ENCODE measurements at regions not wholly inside any gene's neighbourhood (a gene's known extent, or its start where the extent isn't known, plus 50 kb on each side); places are given as distances from the start of the nearest gene placed in this dataset.

DNA sequence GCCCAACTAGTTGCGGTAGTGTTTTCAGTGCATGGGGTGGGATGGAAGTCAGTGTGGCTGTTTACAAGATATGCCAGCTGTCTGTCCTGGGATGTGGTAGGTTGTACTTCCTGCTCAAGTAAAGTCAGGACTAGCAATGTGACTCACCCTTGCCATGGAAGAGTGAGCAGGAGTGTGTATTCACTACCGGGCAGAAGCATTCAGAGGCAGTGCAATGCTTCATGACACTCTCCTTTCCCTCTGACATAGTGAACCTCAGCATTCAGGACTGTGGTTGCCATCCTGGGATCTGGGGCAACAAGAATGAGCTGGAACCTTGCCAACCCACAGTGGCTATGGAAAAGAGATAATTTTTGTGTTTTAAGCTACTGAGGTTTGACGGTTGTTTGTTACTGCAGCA is 68.9 kb downstream of the BOD1 start:
- no peaks in the 10 kb centered on the region for H3K36me3 ChIP-seq (replicated peaks in 1 of 2; ENCODE audit: control insufficient read depth in 1 of 2, insufficient read depth in 2 of 2, low read length in 1 of 2)
- no peak overlapping the region for H3K9ac ChIP-seq
- WGBS (ENCODE audit: low lambda C conversion rate): 100% methylated on average over 1 of the region's 3 CpGs
- ChIA-PET POLR2A (no interaction called here), CTCF (interaction anchor here (1.0 to 3.0 kb wide), 2 partner anchors 25 to 96 kb away, joined by 3 to 7 read pairs; no protein-coding TSS in a partner anchor)
- peaks cover 7% of the 10 kb centered on the region; the same call in 1 of the 2 replicates for H3K27me3 ChIP-seq (ENCODE audit: insufficient read depth)
- no peaks in the 10 kb centered on the region for H4K20me1 ChIP-seq (ENCODE audit: insufficient read depth)
- TF ChIP-seq YY1 (IDR thresholded peaks at IDR 0.05; ENCODE audit: low read depth) (no peak), TCF12 (IDR thresholded peaks at IDR 0.05) (no peak), JUND (IDR thresholded peaks at IDR 0.05) (no peak), CHD2 (IDR thresholded peaks at IDR 0.05; ENCODE audit: low read length, partially characterized antibody) (no peak), TEAD4 (IDR thresholded peaks at IDR 0.05; ENCODE audit: borderline replicate concordance, insufficient read depth) (no peak), RXRA (IDR thresholded peaks at IDR 0.05; ENCODE audit: borderline replicate concordance, low read depth) (no peak), ELF1 (IDR thresholded peaks at IDR 0.05) (no peak), SMC3 (IDR thresholded peaks at IDR 0.05; ENCODE audit: low read depth, low read length) (no peak), EP300 (IDR thresholded peaks at IDR 0.05; ENCODE audit: borderline replicate concordance in 1 of 2, low read depth in 1 of 2, low read length in 1 of 2) (no peak), MXI1 (IDR thresholded peaks at IDR 0.05; ENCODE audit: low read depth, low read length) (no peak), POLR2AphosphoS5 (IDR thresholded peaks at IDR 0.05; ENCODE audit: low read depth, low read length) (no peak), RFX5 (IDR thresholded peaks at IDR 0.05; ENCODE audit: low read length) (no peak)
- TF ChIP-seq, protein P1, sequence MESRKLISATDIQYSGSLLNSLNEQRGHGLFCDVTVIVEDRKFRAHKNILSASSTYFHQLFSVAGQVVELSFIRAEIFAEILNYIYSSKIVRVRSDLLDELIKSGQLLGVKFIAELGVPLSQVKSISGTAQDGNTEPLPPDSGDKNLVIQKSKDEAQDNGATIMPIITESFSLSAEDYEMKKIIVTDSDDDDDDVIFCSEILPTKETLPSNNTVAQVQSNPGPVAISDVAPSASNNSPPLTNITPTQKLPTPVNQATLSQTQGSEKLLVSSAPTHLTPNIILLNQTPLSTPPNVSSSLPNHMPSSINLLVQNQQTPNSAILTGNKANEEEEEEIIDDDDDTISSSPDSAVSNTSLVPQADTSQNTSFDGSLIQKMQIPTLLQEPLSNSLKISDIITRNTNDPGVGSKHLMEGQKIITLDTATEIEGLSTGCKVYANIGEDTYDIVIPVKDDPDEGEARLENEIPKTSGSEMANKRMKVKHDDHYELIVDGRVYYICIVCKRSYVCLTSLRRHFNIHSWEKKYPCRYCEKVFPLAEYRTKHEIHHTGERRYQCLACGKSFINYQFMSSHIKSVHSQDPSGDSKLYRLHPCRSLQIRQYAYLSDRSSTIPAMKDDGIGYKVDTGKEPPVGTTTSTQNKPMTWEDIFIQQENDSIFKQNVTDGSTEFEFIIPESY (IDR thresholded peaks at IDR 0.05; ENCODE audit: borderline replicate concordance, low read depth): no peak
- TF ChIP-seq, protein P2, sequence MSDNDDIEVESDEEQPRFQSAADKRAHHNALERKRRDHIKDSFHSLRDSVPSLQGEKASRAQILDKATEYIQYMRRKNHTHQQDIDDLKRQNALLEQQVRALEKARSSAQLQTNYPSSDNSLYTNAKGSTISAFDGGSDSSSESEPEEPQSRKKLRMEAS (IDR thresholded peaks at IDR 0.05; ENCODE audit: low read depth): no peak
- TF ChIP-seq, protein P3, sequence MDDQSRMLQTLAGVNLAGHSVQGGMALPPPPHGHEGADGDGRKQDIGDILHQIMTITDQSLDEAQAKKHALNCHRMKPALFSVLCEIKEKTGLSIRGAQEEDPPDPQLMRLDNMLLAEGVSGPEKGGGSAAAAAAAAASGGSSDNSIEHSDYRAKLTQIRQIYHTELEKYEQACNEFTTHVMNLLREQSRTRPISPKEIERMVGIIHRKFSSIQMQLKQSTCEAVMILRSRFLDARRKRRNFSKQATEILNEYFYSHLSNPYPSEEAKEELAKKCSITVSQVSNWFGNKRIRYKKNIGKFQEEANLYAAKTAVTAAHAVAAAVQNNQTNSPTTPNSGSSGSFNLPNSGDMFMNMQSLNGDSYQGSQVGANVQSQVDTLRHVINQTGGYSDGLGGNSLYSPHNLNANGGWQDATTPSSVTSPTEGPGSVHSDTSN (IDR thresholded peaks at IDR 0.05): no peak
- TF ChIP-seq, protein P4, sequence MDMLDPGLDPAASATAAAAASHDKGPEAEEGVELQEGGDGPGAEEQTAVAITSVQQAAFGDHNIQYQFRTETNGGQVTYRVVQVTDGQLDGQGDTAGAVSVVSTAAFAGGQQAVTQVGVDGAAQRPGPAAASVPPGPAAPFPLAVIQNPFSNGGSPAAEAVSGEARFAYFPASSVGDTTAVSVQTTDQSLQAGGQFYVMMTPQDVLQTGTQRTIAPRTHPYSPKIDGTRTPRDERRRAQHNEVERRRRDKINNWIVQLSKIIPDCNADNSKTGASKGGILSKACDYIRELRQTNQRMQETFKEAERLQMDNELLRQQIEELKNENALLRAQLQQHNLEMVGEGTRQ (IDR thresholded peaks at IDR 0.05; ENCODE audit: borderline replicate concordance, low read depth, low read length): no peak
- no peaks in the 10 kb centered on the region for H3K9me2 ChIP-seq
- no peaks in the 10 kb centered on the region for H3K9me3 ChIP-seq
- H3K4me3 ChIP-seq (ENCODE audit: low read depth in 2 of 2, low read length in 1 of 2): no peak overlapping the region
- no peaks in the 10 kb centered on the region for H3K79me2 ChIP-seq (ENCODE audit: insufficient read depth)
- H3K4me1 ChIP-seq (ENCODE audit: control insufficient read depth in 1 of 2, insufficient read depth in 2 of 2, low read depth in 1 of 2, low read length in 1 of 2): no peaks in the 10 kb centered on the region
- H3F3A ChIP-seq (replicated peaks; ENCODE audit: insufficient read depth): no peaks in the 10 kb centered on the region
- DNase-seq: no peak
- no peak overlapping the region for H3K4me2 ChIP-seq
- no peak overlapping the region for H2AFZ ChIP-seq (ENCODE audit: low read depth)
- H3K27ac ChIP-seq (ENCODE audit: low read depth in 2 of 2, low read length in 1 of 2): no peak overlapping the region
